Caco-2 (cell line): ENCODE measurements at regions not wholly inside any gene's neighbourhood (a gene's known extent, or its start where the extent isn't known, plus 50 kb on each side); places are given as distances from the start of the nearest gene placed in this dataset.

Experiments used
- BruUV-seq: library from RNA; stranded (reverse); fragments of 400-500 nt; replicated peaks from 2 replicates; lab custom pipeline; 2021; lab: Mats Ljungman, UMichigan
- CTCF ChIA-PET: fragments of 300-600 bp; sonication (Branson Sonifier 250); formaldehyde crosslinking; loops from one replicate; lab custom pipeline; 2022; ENCODE audit warnings: antibody characterized with exemption; lab: Charles Lee
- POLR2A ChIA-PET: fragments of 300-600 bp; sonication (Branson Sonifier 250); formaldehyde crosslinking; loops from one replicate; lab custom pipeline; 2022; ENCODE audit warnings: antibody characterized with exemption; lab: Charles Lee
- DNase-seq, 2 experiments: peaks; one replicate each; pipeline versions ENCODE4 v3.0.0 to v3.0.0-alpha.2; 2020 to 2022
- H3K27me3 ChIP-seq: replicated peaks from 2 replicates; pipeline ENCODE4 v1.6.0; 2011; ENCODE audit warnings: low read length; ENCODE audit not compliant: control insufficient read depth, insufficient read depth
- H3K36me3 ChIP-seq: 2 replicates; pipeline ENCODE4 v1.5.1; 2011; ENCODE audit warnings: low read length; ENCODE audit not compliant: control insufficient read depth, insufficient read depth
- H3K4me1 ChIP-seq: fragments of 250-450 bp; sonication (Bioruptor Pico); 2 replicates; pipeline ENCODE4 v1.5.1; 2020; ENCODE audit warnings: mild to moderate bottlenecking
- H3K4me3 ChIP-seq: 2 replicates; pipeline ENCODE4 v1.5.1; 2011; ENCODE audit warnings: low read depth, mild to moderate bottlenecking, control low read depth, low read length
- H3K9me3 ChIP-seq: fragments of 250-450 bp; sonication (Bioruptor Pico); 2 replicates; pipeline ENCODE4 v1.5.1; 2020; ENCODE audit warnings: mild to moderate bottlenecking, moderate library complexity
- H3K27ac Mint-ChIP-seq: one replicate; pipeline ENCODE4 v1.8.0; 2022; ENCODE audit warnings: mixed read lengths; ENCODE audit not compliant: unreplicated experiment
- H3K27me3 Mint-ChIP-seq: one replicate; pipeline ENCODE4 v1.8.0; 2022; ENCODE audit warnings: mixed read lengths; ENCODE audit not compliant: insufficient read depth, unreplicated experiment
- H3K36me3 Mint-ChIP-seq: one replicate; pipeline ENCODE4 v1.8.0; 2022; ENCODE audit warnings: mild to moderate bottlenecking, mixed read lengths; ENCODE audit not compliant: insufficient read depth, unreplicated experiment
- H3K4me1 Mint-ChIP-seq: one replicate; pipeline ENCODE4 v1.8.0; 2022; ENCODE audit warnings: low read depth, mixed read lengths; ENCODE audit not compliant: unreplicated experiment
- H3K4me3 Mint-ChIP-seq: one replicate; pipeline ENCODE4 v1.8.0; 2022; ENCODE audit warnings: mild to moderate bottlenecking, moderate library complexity, mixed read lengths; ENCODE audit not compliant: unreplicated experiment
- H3K9me3 Mint-ChIP-seq: one replicate; pipeline ENCODE4 v1.8.0; 2022; ENCODE audit warnings: mixed read lengths; ENCODE audit not compliant: unreplicated experiment
- CTCF ChIP-seq, 2 experiments: fragments of 200-600 bp in 1 of 2; IDR thresholded peaks; 1 replicate in 1 of 2; 2 replicates in 1 of 2; pipeline versions ENCODE4 v1.5.1 to v1.8.0; 2011 to 2022; ENCODE audit warnings: antibody characterized with exemption in 1 of 2, control low read depth in 1 of 2, inconsistent platforms in 1 of 2, low read depth in 1 of 2, low read length in 1 of 2, mild to moderate bottlenecking in 1 of 2, moderate library complexity in 1 of 2; ENCODE audit not compliant: insufficient read depth in 1 of 2, severe bottlenecking in 1 of 2, unreplicated experiment in 1 of 2
- intact Hi-C: fragments of 100-400 bp; cut with micrococcal nuclease; formaldehyde crosslinking; loops from one replicate; pipeline ENCODE4 v1.10.0; 2022; ENCODE audit not compliant: unreplicated experiment

GRCh38 chr4:62544428-62544827, 1344.3 kb downstream of the ADGRL3 start:
- BruUV-seq = no TSS peak
- Mint-ChIP-seq H3K27me3 (no peaks in the 10 kb centered on the region), H3K27ac (no peak overlapping the region), H3K36me3 (peaks cover 5% of the 10 kb centered on the region), H3K4me1 (no peaks in the 10 kb centered on the region), H3K9me3 (peaks cover 7% of the 10 kb centered on the region), H3K4me3 (no peak overlapping the region)
- intact Hi-C loops = no loop called here
- H3K4me3 ChIP-seq = no peak overlapping the region
- H3K36me3 ChIP-seq = no peaks in the 10 kb centered on the region
- no peak for TF ChIP-seq CTCF (IDR thresholded peaks at IDR 0.05; ENCODE audit: insufficient read depth in 1 of 2, low read depth in 1 of 2, low read length in 1 of 2, severe bottlenecking in 1 of 2, unreplicated experiment in 1 of 2)
- H3K27me3 ChIP-seq = no peaks in the 10 kb centered on the region
- no peaks in the 10 kb centered on the region for H3K9me3 ChIP-seq
- CTCF ChIA-PET = no interaction called here
- DNase-seq = no peak
- POLR2A ChIA-PET = no interaction called here
- no peaks in the 10 kb centered on the region for H3K4me1 ChIP-seq

GRCh38 chr4:62543002-62543401, 1342.9 kb downstream of the ADGRL3 start:
- Histone ChIP-seq H3K9me3 (no peaks in the 10 kb centered on the region), H3K4me3 (no peak overlapping the region), H3K4me1 (no peaks in the 10 kb centered on the region), H3K27me3 (no peaks in the 10 kb centered on the region), H3K36me3 (no peaks in the 10 kb centered on the region)
- no peak for DNase-seq
- no peaks in the 10 kb centered on the region for H3K27me3 Mint-ChIP-seq
- POLR2A ChIA-PET = no interaction called here
- no peak overlapping the region for H3K27ac Mint-ChIP-seq
- no peaks in the 10 kb centered on the region for H3K4me1 Mint-ChIP-seq
- intact Hi-C loops = no loop called here
- peaks cover 5% of the 10 kb centered on the region for H3K36me3 Mint-ChIP-seq
- peaks cover 7% of the 10 kb centered on the region for H3K9me3 Mint-ChIP-seq
- CTCF ChIA-PET = no interaction called here
- no peak for TF ChIP-seq CTCF (IDR thresholded peaks at IDR 0.05; ENCODE audit: insufficient read depth in 1 of 2, low read depth in 1 of 2, low read length in 1 of 2, severe bottlenecking in 1 of 2, unreplicated experiment in 1 of 2)
- no peak overlapping the region for H3K4me3 Mint-ChIP-seq
- BruUV-seq = no TSS peak

GRCh38 chr4:62533573-62533972, 1333.4 kb downstream of the ADGRL3 start:
- no peak overlapping the region for H3K4me3 Mint-ChIP-seq
- no peak for TF ChIP-seq CTCF (IDR thresholded peaks at IDR 0.05; ENCODE audit: insufficient read depth in 1 of 2, low read depth in 1 of 2, low read length in 1 of 2, severe bottlenecking in 1 of 2, unreplicated experiment in 1 of 2)
- BruUV-seq = no TSS peak
- CTCF ChIA-PET = no interaction called here
- H3K27me3 Mint-ChIP-seq = no peaks in the 10 kb centered on the region
- H3K36me3 Mint-ChIP-seq = no peaks in the 10 kb centered on the region
- no peaks in the 10 kb centered on the region for H3K4me1 ChIP-seq
- H3K9me3 ChIP-seq = no peaks in the 10 kb centered on the region
- H3K27ac Mint-ChIP-seq = no peak overlapping the region
- intact Hi-C loops = no loop called here
- H3K4me3 ChIP-seq = no peak overlapping the region
- peaks cover 15% of the 10 kb centered on the region for H3K9me3 Mint-ChIP-seq
- peaks cover 8% of the 10 kb centered on the region for H3K4me1 Mint-ChIP-seq
- no peak for DNase-seq
- POLR2A ChIA-PET = no interaction called here
- no peaks in the 10 kb centered on the region for H3K36me3 ChIP-seq
- no peaks in the 10 kb centered on the region for H3K27me3 ChIP-seq
